Peyer's patch (tissue), 4 donors: ENCODE measurements at regions not wholly inside any gene's neighbourhood (a gene's known extent, or its start where the extent isn't known, plus 50 kb on each side); places are given as distances from the start of the nearest gene placed in this dataset.

ENCODE experiments used
- CTCF ChIP-seq, 6 experiments: fragments of 450-650 bp in 4 of 6; fragments of 200-600 bp in 2 of 6; sonication (generic) in 1 of 6; IDR thresholded peaks; one replicate each; pipeline ENCODE4 v1.5.1; 2017 to 2019; ENCODE audit warnings: antibody characterized with exemption in 6 of 6, mild to moderate bottlenecking in 3 of 6, moderate library complexity in 1 of 6
- POLR2A ChIP-seq, 2 donors: fragments of 450-650 bp; IDR thresholded peaks; one replicate each; pipeline ENCODE4 v1.5.1; 2017; ENCODE audit warnings: antibody characterized with exemption in 2 of 2, mild to moderate bottlenecking in 2 of 2, moderate library complexity in 2 of 2

GRCh38 chr9:22286661-22287060, 160.0 kb upstream of the DMRTA1 start:
- TF ChIP-seq CTCF (IDR thresholded peaks at IDR 0.05) (no peak), POLR2A (IDR thresholded peaks at IDR 0.05) (no peak)
